Astrocyte (in vitro differentiated cells and primary cell): ENCODE measurements at regions not wholly inside any gene's neighbourhood (a gene's known extent, or its start where the extent isn't known, plus 50 kb on each side); places are given as distances from the start of the nearest gene placed in this dataset.

Experiments used
- EZH2 ChIP-seq: IDR thresholded peaks from 2 replicates; pipeline ENCODE4 v1.6.1; 2012; ENCODE audit warnings: mild to moderate bottlenecking, low read length, inconsistent platforms; ENCODE audit not compliant: insufficient read depth
- TF ChIP-seq, protein P1 (sequence below): IDR thresholded peaks from 2 replicates; pipeline ENCODE4 v1.5.1; 2011; ENCODE audit warnings: low read depth, mild to moderate bottlenecking, inconsistent platforms, low read length, moderate library complexity; ENCODE audit not compliant: insufficient read depth

DNA sequence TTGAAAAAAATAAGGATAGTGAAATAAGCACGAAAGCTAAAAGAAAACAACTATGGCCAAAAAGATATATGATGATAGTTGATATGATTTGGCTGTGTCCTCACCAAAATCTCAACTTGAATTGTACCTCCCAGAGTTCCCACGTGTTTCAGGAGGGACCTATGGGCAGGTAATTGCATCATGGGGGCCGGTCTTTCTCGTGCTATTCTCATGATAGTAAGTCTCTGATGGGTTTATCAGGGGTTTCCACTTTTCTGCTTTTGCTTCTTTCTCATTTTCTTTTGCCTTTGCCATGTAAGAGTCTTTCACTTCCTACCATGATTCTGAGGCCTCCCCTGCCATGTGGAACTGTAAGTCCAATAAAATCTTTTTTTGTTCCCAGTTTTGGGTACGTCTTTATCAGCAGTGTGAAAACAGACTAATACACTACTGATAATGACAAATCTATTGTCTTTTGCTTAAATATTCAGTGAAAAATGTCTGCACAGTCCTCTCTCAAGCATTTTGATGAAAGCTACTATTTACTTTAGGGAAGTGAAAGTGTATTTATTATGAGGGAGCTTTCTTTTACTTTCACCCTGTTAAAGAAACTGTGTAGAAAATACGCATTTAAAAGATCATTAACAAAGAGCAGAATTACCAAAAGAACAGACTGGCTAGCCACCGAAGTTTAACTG is 389.1 kb downstream of the HTR1B start:
- TF ChIP-seq, protein P1, sequence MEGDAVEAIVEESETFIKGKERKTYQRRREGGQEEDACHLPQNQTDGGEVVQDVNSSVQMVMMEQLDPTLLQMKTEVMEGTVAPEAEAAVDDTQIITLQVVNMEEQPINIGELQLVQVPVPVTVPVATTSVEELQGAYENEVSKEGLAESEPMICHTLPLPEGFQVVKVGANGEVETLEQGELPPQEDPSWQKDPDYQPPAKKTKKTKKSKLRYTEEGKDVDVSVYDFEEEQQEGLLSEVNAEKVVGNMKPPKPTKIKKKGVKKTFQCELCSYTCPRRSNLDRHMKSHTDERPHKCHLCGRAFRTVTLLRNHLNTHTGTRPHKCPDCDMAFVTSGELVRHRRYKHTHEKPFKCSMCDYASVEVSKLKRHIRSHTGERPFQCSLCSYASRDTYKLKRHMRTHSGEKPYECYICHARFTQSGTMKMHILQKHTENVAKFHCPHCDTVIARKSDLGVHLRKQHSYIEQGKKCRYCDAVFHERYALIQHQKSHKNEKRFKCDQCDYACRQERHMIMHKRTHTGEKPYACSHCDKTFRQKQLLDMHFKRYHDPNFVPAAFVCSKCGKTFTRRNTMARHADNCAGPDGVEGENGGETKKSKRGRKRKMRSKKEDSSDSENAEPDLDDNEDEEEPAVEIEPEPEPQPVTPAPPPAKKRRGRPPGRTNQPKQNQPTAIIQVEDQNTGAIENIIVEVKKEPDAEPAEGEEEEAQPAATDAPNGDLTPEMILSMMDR, result no peak
- no peak for TF ChIP-seq EZH2
